ENCODE measurements at regions not wholly inside any gene's neighbourhood (a gene's known extent, or its start where the extent isn't known, plus 50 kb on each side); places are given as distances from the start of the nearest gene placed in this dataset.
"Not testable (repeated sequence)": the region's sequence is repeated elsewhere in the genome, so short reads cannot be mapped to it uniquely, and the experiment has no call there.

- no peak for DNase-seq
These were observed 216.1 kb downstream of the MEF2C start for GRCh38 chr5:88666761-88667495.

- no peak for DNase-seq
These were observed 217.2 kb downstream of the MEF2C start for GRCh38 chr5:88665750-88666215.

GRCh38 chr5:88664645-88665044 lies 218.3 kb downstream of the MEF2C start:
- no peak for DNase-seq

- DNase-seq: no peak
These were observed 219.2 kb downstream of the MEF2C start for GRCh38 chr5:88663793-88664216.

GRCh38 chr5:88662846-88663245 lies 220.1 kb downstream of the MEF2C start:
- no peak for DNase-seq

GRCh38 chr5:88661806-88662207 lies 221.2 kb downstream of the MEF2C start:
- no peak for DNase-seq

- peak; percentile 84 for DNase-seq
These were observed 221.8 kb downstream of the MEF2C start for GRCh38 chr5:88660947-88661805.

GRCh38 chr5:88660264-88660946 lies 222.6 kb downstream of the MEF2C start:
- DNase-seq: no peak

- no peak for DNase-seq
These were observed 223.3 kb downstream of the MEF2C start for GRCh38 chr5:88659529-88660263.

GRCh38 chr5:88658886-88659285 lies 224.1 kb downstream of the MEF2C start:
- no peak for DNase-seq

- DNase-seq: no peak
These were observed 224.8 kb downstream of the MEF2C start for GRCh38 chr5:88657906-88658775.

GRCh38 chr5:88657136-88657535 lies 225.8 kb downstream of the MEF2C start:
- peak; percentile 2 for DNase-seq

- no peak for DNase-seq
These were observed 226.6 kb downstream of the MEF2C start for GRCh38 chr5:88656221-88656950.

GRCh38 chr5:88653471-88653870 lies 229.5 kb downstream of the MEF2C start:
- no peak for DNase-seq

- no peak for DNase-seq
These were observed 235.1 kb downstream of the MEF2C start for GRCh38 chr5:88647901-88648300.

- DNase-seq: no peak
These were observed 236.1 kb downstream of the MEF2C start for GRCh38 chr5:88646866-88647265.

- no peak for DNase-seq
These were observed 238.3 kb downstream of the MEF2C start for GRCh38 chr5:88644676-88645075.

GRCh38 chr5:88643315-88643714 lies 239.7 kb downstream of the MEF2C start:
- DNase-seq: no peak

GRCh38 chr5:88634014-88634413 lies 249.0 kb downstream of the MEF2C start:
- no peak for DNase-seq

GRCh38 chr5:88622890-88623289 lies 260.1 kb downstream of the MEF2C start:
- not testable (repeated sequence) for DNase-seq

- DNase-seq: not testable (repeated sequence)
These were observed 267.2 kb downstream of the MEF2C start for GRCh38 chr5:88615767-88616166.

Measured in NCI-H2171 treated with DMSO at 0.1 percent for 48 hours (cell line).